HCT116 (cell line): ENCODE measurements at regions not wholly inside any gene's neighbourhood (a gene's known extent, or its start where the extent isn't known, plus 50 kb on each side); places are given as distances from the start of the nearest gene placed in this dataset.

ENCODE experiments used
- CEBPB ChIP-seq: IDR thresholded peaks from 2 replicates; pipeline ENCODE4 v1.6.1; 2012; ENCODE audit warnings: low read depth
- ELF1 ChIP-seq: IDR thresholded peaks from 2 replicates; pipeline ENCODE4 v1.6.1; 2012; ENCODE audit warnings: low read depth, borderline replicate concordance
- EZH2 ChIP-seq: fragments of 200-600 bp; sonication (generic); IDR thresholded peaks from 2 replicates; pipeline ENCODE4 v1.6.1; 2017; ENCODE audit warnings: antibody characterized with exemption, mixed run types
- EZH2phosphoT487 ChIP-seq: fragments of 200-600 bp; IDR thresholded peaks from 2 replicates; pipeline ENCODE4 v1.6.1; 2018; ENCODE audit warnings: antibody characterized with exemption, borderline replicate concordance
- JUND ChIP-seq: IDR thresholded peaks from 2 replicates; pipeline ENCODE4 v1.6.1; 2012
- POLR2A ChIP-seq: IDR thresholded peaks from 2 replicates; pipeline ENCODE4 v1.7.0; 2011; ENCODE audit warnings: borderline replicate concordance; ENCODE audit not compliant: insufficient read depth, insufficient read length; ENCODE audit errors: extremely low read depth
- POLR2AphosphoS5 ChIP-seq: IDR thresholded peaks from 2 replicates; pipeline ENCODE4 v1.6.1; 2011; ENCODE audit warnings: mild to moderate bottlenecking, low read depth, low read length, moderate library complexity
- SIN3A ChIP-seq: IDR thresholded peaks from 2 replicates; pipeline ENCODE4 v1.6.1; 2012; ENCODE audit warnings: low read depth
- SRF ChIP-seq: IDR thresholded peaks from 2 replicates; pipeline ENCODE4 v1.6.1; 2012; ENCODE audit warnings: low read depth
- TCF7L2 ChIP-seq: IDR thresholded peaks from 2 replicates; pipeline ENCODE4 v1.7.0; 2011; ENCODE audit warnings: borderline replicate concordance, inconsistent platforms; ENCODE audit not compliant: insufficient read depth, insufficient read length; ENCODE audit errors: extremely low read depth
- YY1 ChIP-seq: IDR thresholded peaks from 2 replicates; pipeline ENCODE4 v1.6.1; 2011; ENCODE audit warnings: low read length, low read depth, moderate library complexity, mild to moderate bottlenecking; ENCODE audit not compliant: insufficient replicate concordance; ENCODE audit errors: extremely low read depth
- ZFX ChIP-seq: fragments of 450-650 bp; IDR thresholded peaks from 2 replicates; pipeline ENCODE4 v1.6.1; 2017
- TF ChIP-seq, protein P1 (sequence below), 3 experiments: fragments of 200-600 bp in 1 of 3; sonication (generic) in 1 of 3; IDR thresholded peaks in 2 of 3; conservative IDR thresholded peaks in 1 of 3; 2 replicates each; pipeline ENCODE4 v1.5.1; 2012 to 2017; ENCODE audit warnings: low read depth in 2 of 3, low read length in 2 of 3, antibody characterized with exemption in 1 of 3, borderline replicate concordance in 1 of 3, control low read depth in 1 of 3, mild to moderate bottlenecking in 1 of 3, mixed read lengths in 1 of 3, mixed run types in 1 of 3, moderate library complexity in 1 of 3; ENCODE audit not compliant: insufficient read depth in 1 of 3
- TF ChIP-seq, protein P2 (sequence below): IDR thresholded peaks from 2 replicates; pipeline ENCODE4 v1.6.1; 2012

DNA sequence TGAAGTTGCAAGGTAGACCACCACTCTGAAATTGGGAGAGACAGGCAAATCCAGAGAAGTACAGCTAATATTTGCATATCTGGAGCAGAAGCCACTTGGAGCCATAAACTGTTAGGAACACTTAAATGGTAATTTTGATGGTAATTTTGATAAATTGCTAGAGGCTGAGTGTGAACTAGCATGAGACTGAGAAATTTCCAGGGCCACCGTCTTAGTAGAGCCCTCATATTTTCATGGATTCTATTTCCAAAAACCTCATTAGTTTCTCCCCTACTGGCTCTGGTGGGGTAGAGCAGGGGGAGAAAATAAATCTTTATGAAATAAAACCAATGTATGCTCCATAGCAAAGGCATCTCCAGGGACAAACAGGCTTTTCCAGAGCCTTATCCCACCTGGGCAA lies 429.4 kb upstream of the DIPK2B start:
- TF ChIP-seq, protein P1, sequence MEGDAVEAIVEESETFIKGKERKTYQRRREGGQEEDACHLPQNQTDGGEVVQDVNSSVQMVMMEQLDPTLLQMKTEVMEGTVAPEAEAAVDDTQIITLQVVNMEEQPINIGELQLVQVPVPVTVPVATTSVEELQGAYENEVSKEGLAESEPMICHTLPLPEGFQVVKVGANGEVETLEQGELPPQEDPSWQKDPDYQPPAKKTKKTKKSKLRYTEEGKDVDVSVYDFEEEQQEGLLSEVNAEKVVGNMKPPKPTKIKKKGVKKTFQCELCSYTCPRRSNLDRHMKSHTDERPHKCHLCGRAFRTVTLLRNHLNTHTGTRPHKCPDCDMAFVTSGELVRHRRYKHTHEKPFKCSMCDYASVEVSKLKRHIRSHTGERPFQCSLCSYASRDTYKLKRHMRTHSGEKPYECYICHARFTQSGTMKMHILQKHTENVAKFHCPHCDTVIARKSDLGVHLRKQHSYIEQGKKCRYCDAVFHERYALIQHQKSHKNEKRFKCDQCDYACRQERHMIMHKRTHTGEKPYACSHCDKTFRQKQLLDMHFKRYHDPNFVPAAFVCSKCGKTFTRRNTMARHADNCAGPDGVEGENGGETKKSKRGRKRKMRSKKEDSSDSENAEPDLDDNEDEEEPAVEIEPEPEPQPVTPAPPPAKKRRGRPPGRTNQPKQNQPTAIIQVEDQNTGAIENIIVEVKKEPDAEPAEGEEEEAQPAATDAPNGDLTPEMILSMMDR (IDR thresholded peaks at IDR 0.05 in 2 of 3, conservative IDR thresholded peaks at IDR 0.05 in 1 of 3; ENCODE audit: borderline replicate concordance in 1 of 3, insufficient read depth in 1 of 3, low read depth in 2 of 3, low read length in 2 of 3): no peak
- TF ChIP-seq EZH2phosphoT487 (no peak), POLR2A (no peak), ELF1 (no peak), TCF7L2 (no peak), SIN3A (no peak), JUND (no peak), CEBPB (no peak), ZFX (no peak), EZH2 (no peak), POLR2AphosphoS5 (no peak), YY1 (no peak), SRF (no peak)
- TF ChIP-seq, protein P2, sequence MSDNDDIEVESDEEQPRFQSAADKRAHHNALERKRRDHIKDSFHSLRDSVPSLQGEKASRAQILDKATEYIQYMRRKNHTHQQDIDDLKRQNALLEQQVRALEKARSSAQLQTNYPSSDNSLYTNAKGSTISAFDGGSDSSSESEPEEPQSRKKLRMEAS: no peak
